Mucosa of descending colon (tissue), 3 donors: ENCODE measurements at regions not wholly inside any gene's neighbourhood (a gene's known extent, or its start where the extent isn't known, plus 50 kb on each side); places are given as distances from the start of the nearest gene placed in this dataset.

Experiments
- ATAC-seq: fragments of 200-7000 bp; cut with Tn5 transposase; one replicate; pipeline ENCODE4 v1.9.1; 2020; ENCODE audit warnings: mild to moderate bottlenecking, moderate library complexity
- DNase-seq, 3 donors: peaks; one replicate each; pipeline ENCODE4 v3.0.0-alpha.2; 2020
- H3K36me3 ChIP-seq: fragments of 200-600 bp; one replicate; pipeline ENCODE4 v1.8.0; 2021; ENCODE audit warnings: low read depth, mild to moderate bottlenecking
- H3K4me1 ChIP-seq: fragments of 200-600 bp; one replicate; pipeline ENCODE4 v1.8.0; 2021; ENCODE audit warnings: low read depth, mild to moderate bottlenecking
- H3K4me3 ChIP-seq: fragments of 200-600 bp; one replicate; pipeline ENCODE4 v1.8.0; 2021; ENCODE audit warnings: mild to moderate bottlenecking
- H3K9me3 ChIP-seq: fragments of 200-600 bp; one replicate; pipeline ENCODE4 v1.8.0; 2021; ENCODE audit warnings: mild to moderate bottlenecking
- intact Hi-C, 2 donors: fragments of 100-400 bp; cut with DNase I in 1 of 2; cut with micrococcal nuclease in 1 of 2; formaldehyde crosslinking; loops; one replicate each; pipeline versions ENCODE4 v1.11.0 to v1.11.1; 2022; cut with DNase I, micrococcal nuclease
- TF ChIP-seq, protein P1 (sequence below): fragments of 200-600 bp; IDR thresholded peaks from one replicate; pipeline ENCODE4 v1.8.0; 2022; ENCODE audit warnings: antibody characterized with exemption, mild to moderate bottlenecking
- donor health status: DM: no; HTN: no; CAD: no; lungs with moderate emphysema.
- donor health status: DM: no; HTN: no; CAD: no.
- donor health status: DM: no; HTN: yes; CAD: no.

DNA sequence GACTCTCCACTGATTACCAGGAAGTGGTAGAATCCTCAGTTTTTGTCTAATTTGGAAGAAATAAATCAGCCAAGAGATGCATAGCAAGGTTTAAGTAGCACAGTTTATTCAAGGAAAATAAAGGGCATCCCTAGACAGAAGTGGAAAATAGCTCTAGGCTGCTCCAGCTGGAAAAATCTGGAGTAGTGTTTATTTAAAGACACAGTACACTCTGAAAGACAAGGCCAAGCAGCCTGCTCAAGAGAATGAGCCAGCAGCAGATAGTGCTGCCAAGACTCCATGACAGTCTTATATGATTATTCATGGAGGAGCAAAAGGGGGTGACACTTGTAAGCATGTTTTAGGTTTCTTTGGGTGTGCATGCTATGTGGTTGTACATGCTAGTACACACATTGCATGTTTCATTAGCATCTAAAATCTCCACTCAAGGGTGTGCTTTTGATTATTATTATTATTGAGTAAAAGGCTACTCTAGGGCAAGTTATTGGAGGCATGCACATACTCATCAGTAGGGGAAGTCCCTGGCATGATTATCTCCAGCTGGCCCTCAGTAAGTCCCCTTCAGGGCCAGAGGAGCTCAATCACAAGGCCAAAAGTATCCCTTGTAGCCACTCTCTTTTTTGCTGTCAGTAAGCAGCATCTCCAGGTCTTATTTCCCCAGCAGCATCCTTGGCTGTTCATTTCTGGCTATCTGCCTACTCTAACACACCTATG is 85.1 kb upstream of the USP9Y start:
- no peak for ATAC-seq
- no peaks in the 10 kb centered on the region for H3K9me3 ChIP-seq
- H3K4me3 ChIP-seq = no peak overlapping the region
- DNase-seq = peak in 1 of 3 donors; percentile 10
- intact Hi-C loops = no loop called here
- TF ChIP-seq, protein P1, sequence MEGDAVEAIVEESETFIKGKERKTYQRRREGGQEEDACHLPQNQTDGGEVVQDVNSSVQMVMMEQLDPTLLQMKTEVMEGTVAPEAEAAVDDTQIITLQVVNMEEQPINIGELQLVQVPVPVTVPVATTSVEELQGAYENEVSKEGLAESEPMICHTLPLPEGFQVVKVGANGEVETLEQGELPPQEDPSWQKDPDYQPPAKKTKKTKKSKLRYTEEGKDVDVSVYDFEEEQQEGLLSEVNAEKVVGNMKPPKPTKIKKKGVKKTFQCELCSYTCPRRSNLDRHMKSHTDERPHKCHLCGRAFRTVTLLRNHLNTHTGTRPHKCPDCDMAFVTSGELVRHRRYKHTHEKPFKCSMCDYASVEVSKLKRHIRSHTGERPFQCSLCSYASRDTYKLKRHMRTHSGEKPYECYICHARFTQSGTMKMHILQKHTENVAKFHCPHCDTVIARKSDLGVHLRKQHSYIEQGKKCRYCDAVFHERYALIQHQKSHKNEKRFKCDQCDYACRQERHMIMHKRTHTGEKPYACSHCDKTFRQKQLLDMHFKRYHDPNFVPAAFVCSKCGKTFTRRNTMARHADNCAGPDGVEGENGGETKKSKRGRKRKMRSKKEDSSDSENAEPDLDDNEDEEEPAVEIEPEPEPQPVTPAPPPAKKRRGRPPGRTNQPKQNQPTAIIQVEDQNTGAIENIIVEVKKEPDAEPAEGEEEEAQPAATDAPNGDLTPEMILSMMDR = no peak
- H3K4me1 ChIP-seq = no peaks in the 10 kb centered on the region
- H3K36me3 ChIP-seq = no peaks in the 10 kb centered on the region

DNA sequence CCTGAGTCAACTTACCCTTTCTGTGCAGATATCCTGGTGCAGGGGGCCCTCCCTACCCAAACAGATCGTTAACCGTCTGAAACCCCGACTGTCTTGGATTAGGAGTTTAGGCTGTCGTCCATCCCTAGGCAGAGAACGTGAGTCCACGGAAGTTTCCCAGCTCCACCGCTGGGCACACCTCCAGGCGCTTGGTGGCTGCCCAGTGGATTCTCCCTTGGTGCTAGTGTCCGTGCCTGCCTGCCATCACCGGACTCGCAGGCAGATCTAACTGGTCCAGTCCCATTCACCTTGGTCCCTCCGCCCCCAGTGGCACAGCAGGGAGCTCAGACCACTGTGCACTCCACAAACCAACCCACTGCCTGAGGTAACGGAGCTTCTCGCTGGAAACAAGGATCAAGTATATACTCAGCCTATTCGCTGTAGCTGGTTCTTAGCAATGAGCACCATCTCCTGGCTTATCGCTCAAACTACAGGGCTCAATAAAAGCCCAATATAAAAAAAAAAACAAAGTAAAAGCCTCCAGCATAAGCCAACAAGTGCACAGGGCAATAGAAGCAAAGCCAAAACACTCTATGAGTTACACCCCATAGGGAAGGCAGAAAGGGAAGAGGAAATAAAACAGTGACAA is 79.5 kb upstream of the USP9Y start:
- DNase-seq (peak in 2 of 3 donors; percentile 16 to 23), ATAC-seq (no peak)
- Histone ChIP-seq H3K36me3 (no peaks in the 10 kb centered on the region), H3K4me3 (no peak overlapping the region), H3K4me1 (no peaks in the 10 kb centered on the region), H3K9me3 (no peaks in the 10 kb centered on the region)
- intact Hi-C loops = no loop called here
- TF ChIP-seq, protein P1 = peak; percentile 7

DNA sequence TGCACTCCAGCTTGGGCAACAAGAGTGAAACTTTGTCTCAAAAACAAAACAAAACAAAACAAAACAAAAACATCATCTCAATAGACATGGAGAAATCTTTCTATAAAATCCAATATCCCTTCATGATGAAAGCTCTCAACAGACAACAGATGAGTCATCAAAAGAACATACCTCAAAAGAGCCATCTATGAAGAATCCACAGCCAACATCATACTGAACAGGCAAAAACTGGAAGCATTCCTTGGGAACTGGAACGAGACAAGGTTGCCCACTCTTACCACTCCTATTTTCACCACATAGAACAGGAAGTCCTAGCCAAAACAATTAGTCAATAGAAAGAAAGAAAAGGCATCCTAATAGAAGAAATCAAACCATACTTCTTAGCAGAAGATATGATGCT is 77.8 kb upstream of the USP9Y start:
- no peak overlapping the region for H3K4me3 ChIP-seq
- TF ChIP-seq, protein P1 = no peak
- ATAC-seq (no peak), DNase-seq (no peak)
- H3K36me3 ChIP-seq = no peaks in the 10 kb centered on the region
- H3K9me3 ChIP-seq = no peaks in the 10 kb centered on the region
- no peaks in the 10 kb centered on the region for H3K4me1 ChIP-seq
- intact Hi-C loops = no loop called here

DNA sequence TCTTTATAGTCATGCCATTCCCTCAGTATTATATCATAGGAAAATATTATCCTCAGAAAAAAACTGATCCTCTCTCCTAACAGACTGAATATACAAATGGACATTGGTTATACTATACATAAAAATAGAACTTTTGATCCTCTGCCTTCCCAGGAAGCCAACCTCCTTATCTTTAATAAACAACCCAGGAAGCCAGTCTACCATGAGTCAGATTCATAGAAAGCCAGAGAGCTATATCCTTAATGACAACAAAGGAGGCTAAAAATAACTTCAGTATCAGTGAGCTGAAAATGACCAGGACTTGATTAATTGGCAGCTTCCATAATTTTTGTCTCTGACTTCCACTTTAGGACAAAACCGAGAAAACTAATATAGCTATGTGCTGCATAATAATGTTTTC is 58.0 kb upstream of the USP9Y start:
- Histone ChIP-seq H3K36me3 (no peaks in the 10 kb centered on the region), H3K4me1 (no peaks in the 10 kb centered on the region), H3K4me3 (no peak overlapping the region), H3K9me3 (no peaks in the 10 kb centered on the region)
- ATAC-seq = no peak
- no peak for DNase-seq
- intact Hi-C loops = no loop called here
- TF ChIP-seq, protein P1 = no peak

DNA sequence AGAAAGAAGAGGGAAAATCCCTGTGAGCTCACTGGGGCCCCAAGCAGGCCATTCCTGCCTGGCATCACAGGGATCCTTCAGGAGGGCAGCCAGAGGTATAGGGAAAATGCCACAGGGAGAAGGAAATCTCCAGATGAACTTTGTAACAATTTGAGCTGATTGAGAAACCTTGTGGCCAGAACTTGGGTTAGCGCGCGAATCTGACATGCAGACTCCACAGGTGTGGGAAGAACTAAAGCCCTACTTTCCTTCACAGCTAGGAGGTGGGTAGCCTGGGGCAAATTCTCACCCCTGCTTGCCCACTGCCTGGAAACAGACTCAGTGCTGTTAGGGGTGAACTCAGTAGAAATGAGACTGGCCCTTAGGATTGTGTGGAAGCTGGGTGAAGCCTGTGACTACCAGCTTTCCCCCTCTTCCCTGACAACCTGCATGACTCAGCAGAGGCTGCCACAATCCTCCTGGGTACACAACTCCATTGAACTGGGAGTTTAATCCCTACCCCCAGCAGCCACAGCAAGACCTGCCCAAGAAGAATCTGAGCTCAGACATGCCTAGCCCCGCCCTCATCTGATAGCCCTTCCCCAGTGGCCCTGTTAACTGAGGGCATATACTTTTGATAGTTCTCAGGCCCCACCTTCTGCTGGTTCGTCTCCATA is 57.2 kb upstream of the USP9Y start:
- intact Hi-C loops = no loop called here

More for the DNA sequence above, 57.2 kb upstream of the USP9Y start:
- TF ChIP-seq, protein P1 = no peak
- Histone ChIP-seq H3K4me3 (no peak overlapping the region), H3K4me1 (no peaks in the 10 kb centered on the region), H3K9me3 (no peaks in the 10 kb centered on the region), H3K36me3 (no peaks in the 10 kb centered on the region)
- DNase-seq (no peak), ATAC-seq (no peak)
